ENCODE measurements at regions not wholly inside any gene's neighbourhood (a gene's known extent, or its start where the extent isn't known, plus 50 kb on each side); places are given as distances from the start of the nearest gene placed in this dataset.

DNA sequence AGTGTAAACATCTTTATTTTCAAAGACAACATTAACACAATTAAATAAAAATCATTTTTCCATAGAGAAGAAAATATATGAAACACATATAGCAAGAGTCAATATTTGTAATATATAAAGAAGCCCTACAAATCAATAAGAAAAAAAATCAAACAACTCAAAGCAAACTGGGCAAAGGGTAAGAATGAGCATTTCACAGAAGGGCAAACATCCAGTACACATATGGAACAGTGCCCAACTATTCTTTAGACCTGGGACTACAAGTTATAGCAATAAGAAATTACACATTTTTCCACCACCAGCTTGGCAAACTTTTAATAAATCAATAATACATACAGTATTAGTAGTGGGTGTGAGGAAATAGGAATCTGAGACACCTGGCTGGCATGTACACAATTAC, 324.1 kb downstream of the CYP26B1 start:
- TF ChIP-seq, protein P1, sequence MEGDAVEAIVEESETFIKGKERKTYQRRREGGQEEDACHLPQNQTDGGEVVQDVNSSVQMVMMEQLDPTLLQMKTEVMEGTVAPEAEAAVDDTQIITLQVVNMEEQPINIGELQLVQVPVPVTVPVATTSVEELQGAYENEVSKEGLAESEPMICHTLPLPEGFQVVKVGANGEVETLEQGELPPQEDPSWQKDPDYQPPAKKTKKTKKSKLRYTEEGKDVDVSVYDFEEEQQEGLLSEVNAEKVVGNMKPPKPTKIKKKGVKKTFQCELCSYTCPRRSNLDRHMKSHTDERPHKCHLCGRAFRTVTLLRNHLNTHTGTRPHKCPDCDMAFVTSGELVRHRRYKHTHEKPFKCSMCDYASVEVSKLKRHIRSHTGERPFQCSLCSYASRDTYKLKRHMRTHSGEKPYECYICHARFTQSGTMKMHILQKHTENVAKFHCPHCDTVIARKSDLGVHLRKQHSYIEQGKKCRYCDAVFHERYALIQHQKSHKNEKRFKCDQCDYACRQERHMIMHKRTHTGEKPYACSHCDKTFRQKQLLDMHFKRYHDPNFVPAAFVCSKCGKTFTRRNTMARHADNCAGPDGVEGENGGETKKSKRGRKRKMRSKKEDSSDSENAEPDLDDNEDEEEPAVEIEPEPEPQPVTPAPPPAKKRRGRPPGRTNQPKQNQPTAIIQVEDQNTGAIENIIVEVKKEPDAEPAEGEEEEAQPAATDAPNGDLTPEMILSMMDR (IDR thresholded peaks at IDR 0.05): no peak
- TF ChIP-seq POLR2A (IDR thresholded peaks at IDR 0.05): no peak
